ENCODE measurements at regions not wholly inside any gene's neighbourhood (a gene's known extent, or its start where the extent isn't known, plus 50 kb on each side); places are given as distances from the start of the nearest gene placed in this dataset.
"Not testable (repeated sequence)": the region's sequence is repeated elsewhere in the genome, so short reads cannot be mapped to it uniquely, and the experiment has no call there.

GRCh38 chr12:41683023-41683422 is 461.7 kb downstream of the GXYLT1 start:
- H3K27ac ChIP-seq (ENCODE audit: low read depth, low read length) = no peak overlapping the region
- H3K27me3 ChIP-seq (ENCODE audit: insufficient read depth, low read length) = no peaks in the 10 kb centered on the region
- H3K9me3 ChIP-seq (ENCODE audit: insufficient read depth, low read depth, low read length) = no peaks in the 10 kb centered on the region
- H3K4me3 ChIP-seq (ENCODE audit: low read length) = no peak overlapping the region
- H3K9ac ChIP-seq (ENCODE audit: low read depth, low read length) = no peak overlapping the region
- 94% methylated on average over 1 of the region's 2 CpGs for WGBS
- H3K36me3 ChIP-seq (ENCODE audit: insufficient read depth, low read length) = no peaks in the 10 kb centered on the region
- no peaks in the 10 kb centered on the region for H3K4me1 ChIP-seq (ENCODE audit: insufficient read depth, low read length)

- Histone ChIP-seq H3K4me3 (ENCODE audit: low read length) (no peak overlapping the region), H3K4me1 (ENCODE audit: insufficient read depth, low read length) (no peaks in the 10 kb centered on the region), H3K36me3 (ENCODE audit: insufficient read depth, low read length) (no peaks in the 10 kb centered on the region), H3K9ac (ENCODE audit: low read depth, low read length) (no peak overlapping the region), H3K27me3 (ENCODE audit: insufficient read depth, low read length) (no peaks in the 10 kb centered on the region), H3K27ac (ENCODE audit: low read depth, low read length) (no peak overlapping the region), H3K9me3 (ENCODE audit: insufficient read depth, low read depth, low read length) (no peaks in the 10 kb centered on the region)
- 90% methylated on average over 3 of the region's 3 CpGs for WGBS
Measured at GRCh38 chr12:41681898-41682297, 462.8 kb downstream of the GXYLT1 start.

- WGBS = 91% methylated on average over 1 of the region's 1 CpG
Measured at GRCh38 chr12:41680155-41680554, 464.5 kb downstream of the GXYLT1 start.

GRCh38 chr12:41663598-41664265 is 475.6 kb downstream of the PDZRN4 start:
- Histone ChIP-seq H3K9me3 (ENCODE audit: insufficient read depth, low read depth, low read length) (no peaks in the 10 kb centered on the region), H3K4me1 (ENCODE audit: insufficient read depth, low read length) (peaks cover 3% of the 10 kb centered on the region; the same call in 1 of the 2 replicates), H3K27me3 (ENCODE audit: insufficient read depth, low read length) (no peaks in the 10 kb centered on the region), H3K27ac (ENCODE audit: low read depth, low read length) (no peak overlapping the region), H3K4me3 (ENCODE audit: low read length) (no peak overlapping the region), H3K9ac (ENCODE audit: low read depth, low read length) (no peak overlapping the region), H3K36me3 (ENCODE audit: insufficient read depth, low read length) (no peaks in the 10 kb centered on the region)
- WGBS = 30% methylated on average over 4 of the region's 4 CpGs

More at GRCh38 chr12:41680155-41680554, 464.5 kb downstream of the GXYLT1 start:
- H3K4me3 ChIP-seq (ENCODE audit: low read length) = no peak overlapping the region
- no peaks in the 10 kb centered on the region for H3K9me3 ChIP-seq (ENCODE audit: insufficient read depth, low read depth, low read length)
- H3K9ac ChIP-seq (ENCODE audit: low read depth, low read length) = no peak overlapping the region
- no peaks in the 10 kb centered on the region for H3K4me1 ChIP-seq (ENCODE audit: insufficient read depth, low read length)
- H3K27me3 ChIP-seq (ENCODE audit: insufficient read depth, low read length) = no peaks in the 10 kb centered on the region
- H3K36me3 ChIP-seq (ENCODE audit: insufficient read depth, low read length) = no peaks in the 10 kb centered on the region
- H3K27ac ChIP-seq (ENCODE audit: low read depth, low read length) = no peak overlapping the region

- H3K4me1 ChIP-seq (ENCODE audit: insufficient read depth, low read length) = peaks cover 3% of the 10 kb centered on the region; the same call in 1 of the 2 replicates
- no peak overlapping the region for H3K27ac ChIP-seq (ENCODE audit: low read depth, low read length)
- WGBS = 89% methylated on average over 4 of the region's 4 CpGs
- no peak overlapping the region for H3K4me3 ChIP-seq (ENCODE audit: low read length)
- no peaks in the 10 kb centered on the region for H3K27me3 ChIP-seq (ENCODE audit: insufficient read depth, low read length)
- no peaks in the 10 kb centered on the region for H3K9me3 ChIP-seq (ENCODE audit: insufficient read depth, low read depth, low read length)
- no peaks in the 10 kb centered on the region for H3K36me3 ChIP-seq (ENCODE audit: insufficient read depth, low read length)
- H3K9ac ChIP-seq (ENCODE audit: low read depth, low read length) = no peak overlapping the region
Measured at GRCh38 chr12:41661141-41661765, 473.1 kb downstream of the PDZRN4 start.

GRCh38 chr12:41656454-41656853 is 468.3 kb downstream of the PDZRN4 start:
- H3K27ac ChIP-seq (ENCODE audit: low read depth, low read length) = no peak overlapping the region
- no CpG with 5 or more reads among the region's 1 CpG for WGBS
- no peaks in the 10 kb centered on the region for H3K9me3 ChIP-seq (ENCODE audit: insufficient read depth, low read depth, low read length)

GRCh38 chr12:41653386-41654326 is 465.5 kb downstream of the PDZRN4 start:
- 89% methylated on average over 7 of the region's 7 CpGs for WGBS
- Histone ChIP-seq H3K4me1 (ENCODE audit: insufficient read depth, low read length) (0 out of 2 replicates have a peak, but pooled peaks cover 2% of the 10 kb centered on the region), H3K27me3 (ENCODE audit: insufficient read depth, low read length) (no peaks in the 10 kb centered on the region), H3K27ac (ENCODE audit: low read depth, low read length) (no peak overlapping the region), H3K9ac (ENCODE audit: low read depth, low read length) (no peak overlapping the region), H3K9me3 (ENCODE audit: insufficient read depth, low read depth, low read length) (no peaks in the 10 kb centered on the region), H3K36me3 (ENCODE audit: insufficient read depth, low read length) (no peaks in the 10 kb centered on the region), H3K4me3 (ENCODE audit: low read length) (no peak overlapping the region)

More at GRCh38 chr12:41656454-41656853, 468.3 kb downstream of the PDZRN4 start:
- H3K4me3 ChIP-seq (ENCODE audit: low read length) = no peak overlapping the region
- H3K9ac ChIP-seq (ENCODE audit: low read depth, low read length) = no peak overlapping the region
- no peaks in the 10 kb centered on the region for H3K4me1 ChIP-seq (ENCODE audit: insufficient read depth, low read length)
- no peaks in the 10 kb centered on the region for H3K36me3 ChIP-seq (ENCODE audit: insufficient read depth, low read length)
- no peaks in the 10 kb centered on the region for H3K27me3 ChIP-seq (ENCODE audit: insufficient read depth, low read length)

GRCh38 chr12:41652981-41653380 is 464.9 kb downstream of the PDZRN4 start:
- Histone ChIP-seq H3K9me3 (ENCODE audit: insufficient read depth, low read depth, low read length) (no peaks in the 10 kb centered on the region), H3K36me3 (ENCODE audit: insufficient read depth, low read length) (no peaks in the 10 kb centered on the region), H3K4me3 (ENCODE audit: low read length) (no peak overlapping the region), H3K9ac (ENCODE audit: low read depth, low read length) (no peak overlapping the region), H3K4me1 (ENCODE audit: insufficient read depth, low read length) (0 out of 2 replicates have a peak, but pooled peaks cover 3% of the 10 kb centered on the region), H3K27me3 (ENCODE audit: insufficient read depth, low read length) (no peaks in the 10 kb centered on the region), H3K27ac (ENCODE audit: low read depth, low read length) (no peak overlapping the region)
- WGBS = 84% methylated on average over 7 of the region's 8 CpGs

GRCh38 chr12:41645624-41646023 is 457.5 kb downstream of the PDZRN4 start:
- H3K4me3 ChIP-seq (ENCODE audit: low read length) = no peak overlapping the region
- 57% methylated on average over 1 of the region's 1 CpG for WGBS
- no peaks in the 10 kb centered on the region for H3K36me3 ChIP-seq (ENCODE audit: insufficient read depth, low read length)

GRCh38 chr12:41642808-41643207 is 454.7 kb downstream of the PDZRN4 start:
- H3K36me3 ChIP-seq (ENCODE audit: insufficient read depth, low read length); H3K4me1 ChIP-seq (ENCODE audit: insufficient read depth, low read length); H3K27me3 ChIP-seq (ENCODE audit: insufficient read depth, low read length); H3K27ac ChIP-seq (ENCODE audit: low read depth, low read length); H3K9me3 ChIP-seq (ENCODE audit: insufficient read depth, low read depth, low read length); H3K4me3 ChIP-seq (ENCODE audit: low read length); H3K9ac ChIP-seq (ENCODE audit: low read depth, low read length): not testable (repeated sequence)
- WGBS = 80% methylated on average over 11 of the region's 11 CpGs

More at GRCh38 chr12:41645624-41646023, 457.5 kb downstream of the PDZRN4 start:
- Histone ChIP-seq H3K27ac (ENCODE audit: low read depth, low read length) (no peak overlapping the region), H3K27me3 (ENCODE audit: insufficient read depth, low read length) (no peaks in the 10 kb centered on the region), H3K9ac (ENCODE audit: low read depth, low read length) (no peak overlapping the region), H3K4me1 (ENCODE audit: insufficient read depth, low read length) (0 out of 2 replicates have a peak, but pooled peaks cover 3% of the 10 kb centered on the region), H3K9me3 (ENCODE audit: insufficient read depth, low read depth, low read length) (no peaks in the 10 kb centered on the region)

GRCh38 chr12:41636653-41637052 is 448.5 kb downstream of the PDZRN4 start:
- Histone ChIP-seq H3K9me3 (ENCODE audit: insufficient read depth, low read depth, low read length) (no peaks in the 10 kb centered on the region), H3K4me1 (ENCODE audit: insufficient read depth, low read length) (no peaks in the 10 kb centered on the region)
- 92% methylated on average over 4 of the region's 4 CpGs for WGBS

More at GRCh38 chr12:41636653-41637052, 448.5 kb downstream of the PDZRN4 start:
- no peak overlapping the region for H3K9ac ChIP-seq (ENCODE audit: low read depth, low read length)
- no peak overlapping the region for H3K4me3 ChIP-seq (ENCODE audit: low read length)
- H3K27me3 ChIP-seq (ENCODE audit: insufficient read depth, low read length) = no peaks in the 10 kb centered on the region
- no peaks in the 10 kb centered on the region for H3K36me3 ChIP-seq (ENCODE audit: insufficient read depth, low read length)
- no peak overlapping the region for H3K27ac ChIP-seq (ENCODE audit: low read depth, low read length)
